Cardiac fibroblast (primary cell): ENCODE measurements at regions not wholly inside any gene's neighbourhood (a gene's known extent, or its start where the extent isn't known, plus 50 kb on each side); places are given as distances from the start of the nearest gene placed in this dataset.

Experiments
- DNase-seq, 2 donors: peaks; one replicate each; pipeline versions ENCODE4 v3.0.0 to v3.0.0-alpha.2; 2010; ENCODE audit warnings: low read depth in 2 of 2
- H3K4me3 ChIP-seq, 2 donors: replicated peaks in 1 of 2; 1 replicate in 1 of 2; 2 replicates in 1 of 2; pipeline ENCODE4 v1.5.1; 2011; ENCODE audit warnings: low read depth in 2 of 2, low read length in 2 of 2, mild to moderate bottlenecking in 2 of 2, moderate library complexity in 1 of 2
- TF ChIP-seq, protein P1 (sequence below): IDR thresholded peaks from one replicate; pipeline ENCODE4 v1.5.1; 2011; ENCODE audit warnings: low read depth, mild to moderate bottlenecking, low read length, inconsistent platforms

DNA sequence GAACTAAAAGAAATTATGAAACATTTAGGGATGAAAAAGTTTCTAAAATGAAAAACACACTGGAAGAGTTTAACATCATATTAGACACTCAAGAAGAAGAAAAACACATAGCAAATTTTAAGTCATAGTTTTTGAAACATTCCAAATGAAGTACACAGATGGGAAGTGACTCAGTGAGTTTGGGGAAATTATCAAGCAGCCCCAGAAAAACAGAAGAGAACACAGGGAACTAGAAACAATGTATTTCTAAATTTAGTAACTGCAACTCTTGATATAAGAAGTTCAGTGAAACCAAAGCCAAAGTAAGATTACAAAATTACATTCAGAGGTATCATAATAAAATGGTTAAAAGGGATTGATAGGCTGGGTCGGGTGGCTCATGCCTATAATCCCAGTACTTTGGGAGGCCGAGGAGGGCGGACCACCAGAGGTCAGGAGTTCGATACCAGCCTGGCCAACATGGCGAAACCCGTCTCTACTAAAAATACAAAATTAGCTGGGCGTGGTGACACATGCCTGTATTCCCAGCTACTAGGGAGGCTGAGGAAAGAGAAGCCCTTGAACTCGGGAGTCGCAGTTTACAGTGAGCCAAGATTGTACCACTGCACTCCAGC, 461.2 kb downstream of the KCTD8 start:
- H3K4me3 ChIP-seq, result no peak overlapping the region
- DNase-seq, result peak in 1 of 2 donors; percentile 65
- TF ChIP-seq, protein P1, sequence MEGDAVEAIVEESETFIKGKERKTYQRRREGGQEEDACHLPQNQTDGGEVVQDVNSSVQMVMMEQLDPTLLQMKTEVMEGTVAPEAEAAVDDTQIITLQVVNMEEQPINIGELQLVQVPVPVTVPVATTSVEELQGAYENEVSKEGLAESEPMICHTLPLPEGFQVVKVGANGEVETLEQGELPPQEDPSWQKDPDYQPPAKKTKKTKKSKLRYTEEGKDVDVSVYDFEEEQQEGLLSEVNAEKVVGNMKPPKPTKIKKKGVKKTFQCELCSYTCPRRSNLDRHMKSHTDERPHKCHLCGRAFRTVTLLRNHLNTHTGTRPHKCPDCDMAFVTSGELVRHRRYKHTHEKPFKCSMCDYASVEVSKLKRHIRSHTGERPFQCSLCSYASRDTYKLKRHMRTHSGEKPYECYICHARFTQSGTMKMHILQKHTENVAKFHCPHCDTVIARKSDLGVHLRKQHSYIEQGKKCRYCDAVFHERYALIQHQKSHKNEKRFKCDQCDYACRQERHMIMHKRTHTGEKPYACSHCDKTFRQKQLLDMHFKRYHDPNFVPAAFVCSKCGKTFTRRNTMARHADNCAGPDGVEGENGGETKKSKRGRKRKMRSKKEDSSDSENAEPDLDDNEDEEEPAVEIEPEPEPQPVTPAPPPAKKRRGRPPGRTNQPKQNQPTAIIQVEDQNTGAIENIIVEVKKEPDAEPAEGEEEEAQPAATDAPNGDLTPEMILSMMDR, result no peak

- no peak overlapping the region for H3K4me3 ChIP-seq
- TF ChIP-seq, protein P1, result no peak
- no peak for DNase-seq
Measured at GRCh38 chr4:43990551-43990950, 458.1 kb downstream of the KCTD8 start.

GRCh38 chr4:43990963-43991362, 457.6 kb downstream of the KCTD8 start:
- no peak for DNase-seq
- H3K4me3 ChIP-seq, result no peak overlapping the region
- TF ChIP-seq, protein P1, result no peak

- TF ChIP-seq, protein P1, result no peak
Measured at GRCh38 chr4:43992552-43992951, 456.1 kb downstream of the KCTD8 start.

GRCh38 chr4:43993196-43993902, 455.3 kb downstream of the KCTD8 start:
- no peak overlapping the region for H3K4me3 ChIP-seq
- DNase-seq, result no peak
- TF ChIP-seq, protein P1, result no peak

More at GRCh38 chr4:43992552-43992951, 456.1 kb downstream of the KCTD8 start:
- H3K4me3 ChIP-seq, result no peak overlapping the region
- DNase-seq, result no peak

DNA sequence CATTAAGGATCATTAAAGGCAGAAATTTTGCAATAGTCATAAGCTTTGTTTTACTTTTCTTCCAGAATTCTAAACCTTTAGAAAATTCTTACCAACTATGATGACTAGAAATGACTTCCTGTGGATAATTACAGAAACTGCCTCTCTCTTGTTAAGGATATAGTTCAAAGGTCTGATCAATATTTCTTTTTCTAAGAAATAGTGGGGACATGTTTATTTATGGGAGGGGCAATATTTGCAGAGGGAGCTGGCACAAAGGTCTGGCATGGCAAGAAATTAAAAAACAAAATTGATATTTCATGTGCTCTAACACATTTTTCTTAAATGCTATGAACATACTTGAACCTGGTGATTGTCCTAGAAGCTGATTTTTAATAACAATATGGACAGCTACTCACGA, 448.9 kb downstream of the KCTD8 start:
- DNase-seq, result no peak
- TF ChIP-seq, protein P1, result no peak
- H3K4me3 ChIP-seq, result no peak overlapping the region
